ENCODE measurements at regions not wholly inside any gene's neighbourhood (a gene's known extent, or its start where the extent isn't known, plus 50 kb on each side); places are given as distances from the start of the nearest gene placed in this dataset.
A peak's percentile ranks its signal among the peaks of the same experiment; 100 is the strongest.

GRCh38 chr13:99859178-99860177, 112.1 kb downstream of the ZIC5 start:
- peak; percentile 52 for DNase-seq

- no peak for DNase-seq
Measured at GRCh38 chr13:99857738-99858137, 113.8 kb downstream of the ZIC5 start.

- DNase-seq, result no peak
Measured at GRCh38 chr13:99855526-99856420, 115.8 kb downstream of the ZIC5 start.

- no peak for DNase-seq
Measured at GRCh38 chr13:99854366-99854765, 117.2 kb downstream of the ZIC5 start.

GRCh38 chr13:99847318-99847750, 124.2 kb downstream of the ZIC5 start:
- no peak for DNase-seq

GRCh38 chr13:99845161-99845874, 126.2 kb downstream of the ZIC5 start:
- DNase-seq, result no peak

- no peak for DNase-seq
Measured at GRCh38 chr13:99844421-99844820, 127.1 kb downstream of the ZIC5 start.

GRCh38 chr13:99843872-99844271, 127.7 kb downstream of the ZIC5 start:
- DNase-seq, result no peak

GRCh38 chr13:99842405-99842804, 129.2 kb downstream of the ZIC5 start:
- no peak for DNase-seq

GRCh38 chr13:99836291-99836690, 135.3 kb downstream of the ZIC5 start:
- DNase-seq, result no peak

GRCh38 chr13:99835442-99835841, 136.1 kb downstream of the ZIC5 start:
- DNase-seq, result no peak

- no peak for DNase-seq
Measured at GRCh38 chr13:99834246-99834645, 137.3 kb downstream of the ZIC5 start.

- DNase-seq, result no peak
Measured at GRCh38 chr13:99832347-99832746, 139.2 kb downstream of the ZIC5 start.

- DNase-seq, result no peak
Measured at GRCh38 chr13:99830931-99831330, 140.6 kb downstream of the ZIC5 start.

GRCh38 chr13:99829593-99830239, 141.9 kb downstream of the ZIC5 start:
- no peak for DNase-seq

- no peak for DNase-seq
Measured at GRCh38 chr13:99829161-99829560, 142.4 kb downstream of the ZIC5 start.

- DNase-seq, result no peak
Measured at GRCh38 chr13:99828735-99829134, 142.8 kb downstream of the ZIC5 start.

- no peak for DNase-seq
Measured at GRCh38 chr13:99828123-99828522, 143.4 kb downstream of the ZIC5 start.

- no peak for DNase-seq
Measured at GRCh38 chr13:99827011-99827772, 144.4 kb downstream of the ZIC5 start.

- no peak for DNase-seq
Measured at GRCh38 chr13:99823961-99824360, 147.6 kb downstream of the ZIC5 start.

GRCh38 chr13:99822820-99823219, 148.7 kb downstream of the ZIC5 start:
- no peak for DNase-seq

GRCh38 chr13:99821741-99822140, 149.8 kb downstream of the ZIC5 start:
- DNase-seq, result no peak

Data from stimulated activated CD4-positive, alpha-beta T cell treated with anti-CD3 and anti-CD28 coated beads, Interleukin-4, amount 100 ng/mL, for 1 hour (primary cell).